H1 (cell line): ENCODE measurements at regions not wholly inside any gene's neighbourhood (a gene's known extent, or its start where the extent isn't known, plus 50 kb on each side); places are given as distances from the start of the nearest gene placed in this dataset.

Experiments
- CTCF ChIA-PET: fragments of 300-600 bp; sonication (Branson Sonifier 250); formaldehyde crosslinking; loops from one replicate; lab custom pipeline; 2021; ENCODE audit not compliant: partially characterized antibody; lab: Charles Lee
- POLR2A ChIA-PET: fragments of 300-600 bp; sonication (Branson Sonifier 250); formaldehyde crosslinking; loops from one replicate; lab custom pipeline; 2021; ENCODE audit warnings: inconsistent platforms; ENCODE audit not compliant: partially characterized antibody; lab: Charles Lee
- DNase-seq, 2 experiments: peaks; one replicate each; pipeline versions ENCODE4 v3.0.0 to v3.0.0-alpha.2; 2010 to 2022; ENCODE audit warnings: low spot score in 2 of 2, low read depth in 1 of 2, mixed read lengths in 1 of 2
- FAIRE-seq: peaks from 2 replicates; lab custom pipeline; 2011; peaks lifted over from hg19 to GRCh38; lab: Jason Lieb, UNC
- H2AFZ ChIP-seq: 2 replicates; pipeline ENCODE4 v1.8.1; 2012; ENCODE audit warnings: low read length, inconsistent platforms
- H2AK5ac ChIP-seq: 2 replicates; pipeline ENCODE4 v1.6.1; 2013; ENCODE audit warnings: low read depth, low read length
- H2BK120ac ChIP-seq: replicated peaks from 2 replicates; pipeline ENCODE3; 2013; ENCODE audit warnings: low read depth, low read length, inconsistent platforms
- H2BK12ac ChIP-seq: 2 replicates; pipeline ENCODE4 v1.6.1; 2013; ENCODE audit warnings: low read depth, low read length
- H2BK15ac ChIP-seq: 2 replicates; pipeline ENCODE4 v1.6.1; 2013; ENCODE audit warnings: low read length
- H2BK20ac ChIP-seq: 2 replicates; pipeline ENCODE4 v1.6.1; 2013; ENCODE audit warnings: low read length
- H2BK5ac ChIP-seq: 2 replicates; pipeline ENCODE4 v1.6.1; 2013; ENCODE audit warnings: low read depth, low read length
- H3K14ac ChIP-seq: 2 replicates; pipeline ENCODE4 v1.6.1; 2013; ENCODE audit warnings: inconsistent platforms; ENCODE audit not compliant: insufficient read length
- H3K18ac ChIP-seq: 2 replicates; pipeline ENCODE4 v1.6.1; 2013; ENCODE audit warnings: low read length; ENCODE audit errors: extremely low read depth
- H3K23ac ChIP-seq: 2 replicates; pipeline ENCODE4 v1.6.1; 2013; ENCODE audit warnings: inconsistent platforms; ENCODE audit not compliant: insufficient read length
- H3K23me2 ChIP-seq: 2 replicates; pipeline ENCODE4 v1.6.1; 2013; ENCODE audit warnings: low read depth, low read length
- H3K27ac ChIP-seq: 2 replicates; pipeline ENCODE4 v1.6.1; 2011; ENCODE audit warnings: low read depth, low read length, inconsistent platforms
- H3K27me3 ChIP-seq, 4 experiments: replicated peaks in 1 of 4; 1 replicate in 1 of 4; 2 replicates in 3 of 4; pipeline versions ENCODE4 v1.6.1 to v1.8.1; 2011 to 2013; ENCODE audit warnings: low read length in 3 of 4, mild to moderate bottlenecking in 3 of 4, inconsistent platforms in 2 of 4, mixed read lengths in 2 of 4, moderate library complexity in 1 of 4; ENCODE audit not compliant: control insufficient read depth in 3 of 4, insufficient read depth in 3 of 4; ENCODE audit errors: extremely low read depth in 1 of 4
- H3K36me3 ChIP-seq, 4 experiments: 2 replicates each; pipeline versions ENCODE4 v1.6.1 to v1.8.1; 2011 to 2013; ENCODE audit warnings: mild to moderate bottlenecking in 4 of 4, low read length in 3 of 4, moderate library complexity in 2 of 4, control low read depth in 1 of 4, inconsistent platforms in 1 of 4; ENCODE audit not compliant: insufficient read depth in 4 of 4, control insufficient read depth in 2 of 4
- H3K4ac ChIP-seq: replicated peaks from 2 replicates; pipeline ENCODE3; 2013; ENCODE audit warnings: low read length, low read depth, mixed read lengths, inconsistent platforms; ENCODE audit not compliant: insufficient read length
- H3K4me1 ChIP-seq, 4 experiments: replicated peaks in 1 of 4; 1 replicate in 1 of 4; 2 replicates in 3 of 4; pipeline versions ENCODE4 v1.6.1 to v1.8.1; 2011 to 2013; ENCODE audit warnings: low read length in 3 of 4, inconsistent platforms in 2 of 4, mixed read lengths in 1 of 4; ENCODE audit not compliant: insufficient read depth in 4 of 4, control insufficient read depth in 3 of 4
- H3K4me2 ChIP-seq, 2 experiments: 2 replicates each; pipeline versions ENCODE4 v1.6.1 to v1.8.1; 2011 to 2013; ENCODE audit warnings: low read depth in 2 of 2, low read length in 2 of 2, control low read depth in 1 of 2, inconsistent platforms in 1 of 2, mild to moderate bottlenecking in 1 of 2; ENCODE audit not compliant: insufficient read depth in 1 of 2
- H3K4me3 ChIP-seq, 4 experiments: fragments of 200-600, 300-600 bp in 1 of 4; sonication (generic), shearing (Covaris generic), sonication (Bioruptor Twin) in 1 of 4; 2 replicates each; pipeline versions ENCODE4 v1.5.1 to v1.8.1; 2011 to 2016; ENCODE audit warnings: low read length in 4 of 4, low read depth in 3 of 4, control low read depth in 2 of 4, inconsistent platforms in 2 of 4, mild to moderate bottlenecking in 2 of 4, mixed read lengths in 1 of 4, moderate library complexity in 1 of 4; ENCODE audit not compliant: insufficient read depth in 2 of 4; ENCODE audit errors: extremely low read depth in 1 of 4
- H3K56ac ChIP-seq: replicated peaks from 2 replicates; pipeline ENCODE3; 2013; ENCODE audit warnings: low read depth, mild to moderate bottlenecking, mixed read lengths, low read length, inconsistent platforms; ENCODE audit not compliant: insufficient read length
- H3K79me1 ChIP-seq: 2 replicates; pipeline ENCODE4 v1.6.1; 2013; ENCODE audit warnings: low read depth, low read length, control low read depth
- H3K79me2 ChIP-seq, 2 experiments: 2 replicates each; pipeline versions ENCODE4 v1.6.1 to v1.8.1; 2012 to 2013; ENCODE audit warnings: low read length in 2 of 2, mild to moderate bottlenecking in 2 of 2, inconsistent platforms in 1 of 2; ENCODE audit not compliant: insufficient read depth in 2 of 2, control insufficient read depth in 1 of 2
- H3K9ac ChIP-seq, 4 experiments: replicated peaks in 1 of 4; 1 replicate in 1 of 4; 2 replicates in 3 of 4; pipeline versions ENCODE4 v1.6.1 to v1.8.1; 2011 to 2013; ENCODE audit warnings: low read depth in 3 of 4, low read length in 3 of 4, control low read depth in 2 of 4, mild to moderate bottlenecking in 2 of 4, moderate library complexity in 2 of 4, inconsistent platforms in 1 of 4; ENCODE audit errors: extremely low read depth in 1 of 4
- H3K9me3 ChIP-seq, 2 experiments: 2 replicates each; pipeline versions ENCODE4 v1.6.1 to v1.8.1; 2012 to 2013; ENCODE audit warnings: mild to moderate bottlenecking in 2 of 2, moderate library complexity in 2 of 2, control low read depth in 1 of 2, inconsistent platforms in 1 of 2, low read depth in 1 of 2, low read length in 1 of 2, mixed read lengths in 1 of 2; ENCODE audit not compliant: insufficient read depth in 2 of 2
- H4K20me1 ChIP-seq, 2 experiments: replicated peaks in 1 of 2; 2 replicates each; pipeline versions ENCODE3 to v1.8.1; 2011 to 2013; ENCODE audit warnings: inconsistent platforms in 2 of 2, low read length in 2 of 2, mild to moderate bottlenecking in 1 of 2; ENCODE audit not compliant: insufficient read depth in 2 of 2, control insufficient read depth in 1 of 2
- H4K5ac ChIP-seq: 2 replicates; pipeline ENCODE4 v1.6.1; 2013; ENCODE audit warnings: low read length, low read depth, mixed read lengths, inconsistent platforms; ENCODE audit not compliant: insufficient read length
- H4K8ac ChIP-seq: 2 replicates; pipeline ENCODE4 v1.8.0; 2013; ENCODE audit warnings: mild to moderate bottlenecking, moderate library complexity, low read length, inconsistent platforms; ENCODE audit not compliant: insufficient read depth; ENCODE audit errors: extremely low read depth
- H4K91ac ChIP-seq: replicated peaks from 2 replicates; pipeline ENCODE3; 2013; ENCODE audit warnings: low read length, mixed read lengths, inconsistent platforms; ENCODE audit not compliant: insufficient read length
- WGBS, 2 experiments: shearing (Covaris generic) in 1 of 2; methylation state at CpG; one replicate each; pipeline versions ENCODE4 v1.1.6 to v1.1.7; 2013 to 2015; ENCODE audit warnings: low lambda C conversion rate in 2 of 2, mixed read lengths in 2 of 2, inconsistent platforms in 1 of 2, low coverage in 1 of 2, missing lambda C conversion rate in 1 of 2; ENCODE audit not compliant: insufficient replicate concordance in 2 of 2, insufficient coverage in 1 of 2, insufficient read length in 1 of 2; ENCODE audit errors: extremely low coverage in 1 of 2, missing lambda C conversion rate in 1 of 2; 5-methylcytosine and 5-hydroxymethylcytosine counted together
- TF ChIP-seq, protein P1 (sequence below): fragments of 300-600 bp; sonication (generic); IDR thresholded peaks from 2 replicates; pipeline ENCODE4 v1.7.1; 2012; ENCODE audit warnings: low read length, moderate library complexity, mild to moderate bottlenecking, inconsistent platforms; ENCODE audit not compliant: insufficient replicate concordance

DNA sequence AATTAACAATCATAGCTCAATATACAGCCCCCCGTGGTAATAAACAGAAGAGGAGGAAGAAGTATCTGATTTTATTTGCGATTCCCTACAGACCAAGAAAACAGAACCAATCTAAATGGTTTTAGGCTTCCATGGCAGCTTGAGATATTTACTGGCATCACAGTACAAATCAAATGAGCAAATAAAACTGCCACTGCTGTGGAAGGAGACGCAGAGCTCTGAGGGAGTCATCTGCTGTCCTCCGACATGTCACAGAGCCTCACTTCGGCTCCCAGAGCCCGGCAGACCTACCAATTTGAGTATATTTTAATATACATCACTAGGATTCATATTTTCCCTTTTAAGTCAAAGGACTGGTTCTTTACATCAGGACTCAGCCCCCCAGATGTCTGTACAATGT is 145.2 kb upstream of the KCNQ5 start:
- Histone ChIP-seq H3K18ac (no peak overlapping the region), H3K23ac (no peak overlapping the region), H2BK20ac (no peak overlapping the region), H3K36me3 (no peaks in the 10 kb centered on the region), H3K79me1 (no peaks in the 10 kb centered on the region), H2AFZ (no peak overlapping the region), H2BK5ac (no peak overlapping the region), H3K4me1 (no peaks in the 10 kb centered on the region), H3K4ac (no peak overlapping the region), H4K20me1 (no peaks in the 10 kb centered on the region), H3K4me3 (no peak overlapping the region), H4K5ac (no peak overlapping the region), H3K4me2 (no peak overlapping the region), H3K9ac (no peak overlapping the region), H2BK15ac (no peak overlapping the region), H3K56ac (no peak overlapping the region), H4K91ac (no peak overlapping the region), H2AK5ac (no peak overlapping the region), H4K8ac (no peak overlapping the region), H3K9me3 (no peaks in the 10 kb centered on the region), H3K27ac (no peak overlapping the region), H3K23me2 (no peaks in the 10 kb centered on the region), H3K14ac (no peak overlapping the region), H3K79me2 (no peaks in the 10 kb centered on the region), H2BK12ac (no peak overlapping the region), H3K27me3 (no peaks in the 10 kb centered on the region), H2BK120ac (no peak overlapping the region)
- DNase-seq (no peak), FAIRE-seq (no peak)
- CTCF ChIA-PET = interaction anchor here (0.6 to 2.4 kb wide), 4 partner anchors 21 to 104 kb away, joined by 3 to 7 read pairs (median 3); no protein-coding TSS in a partner anchor
- 91% methylated on average over 6 of the region's 6 CpGs; no CpG with 5 or more reads in 1 of the 2 experiments for WGBS, 2 experiments
- POLR2A ChIA-PET = no interaction called here
- TF ChIP-seq, protein P1, sequence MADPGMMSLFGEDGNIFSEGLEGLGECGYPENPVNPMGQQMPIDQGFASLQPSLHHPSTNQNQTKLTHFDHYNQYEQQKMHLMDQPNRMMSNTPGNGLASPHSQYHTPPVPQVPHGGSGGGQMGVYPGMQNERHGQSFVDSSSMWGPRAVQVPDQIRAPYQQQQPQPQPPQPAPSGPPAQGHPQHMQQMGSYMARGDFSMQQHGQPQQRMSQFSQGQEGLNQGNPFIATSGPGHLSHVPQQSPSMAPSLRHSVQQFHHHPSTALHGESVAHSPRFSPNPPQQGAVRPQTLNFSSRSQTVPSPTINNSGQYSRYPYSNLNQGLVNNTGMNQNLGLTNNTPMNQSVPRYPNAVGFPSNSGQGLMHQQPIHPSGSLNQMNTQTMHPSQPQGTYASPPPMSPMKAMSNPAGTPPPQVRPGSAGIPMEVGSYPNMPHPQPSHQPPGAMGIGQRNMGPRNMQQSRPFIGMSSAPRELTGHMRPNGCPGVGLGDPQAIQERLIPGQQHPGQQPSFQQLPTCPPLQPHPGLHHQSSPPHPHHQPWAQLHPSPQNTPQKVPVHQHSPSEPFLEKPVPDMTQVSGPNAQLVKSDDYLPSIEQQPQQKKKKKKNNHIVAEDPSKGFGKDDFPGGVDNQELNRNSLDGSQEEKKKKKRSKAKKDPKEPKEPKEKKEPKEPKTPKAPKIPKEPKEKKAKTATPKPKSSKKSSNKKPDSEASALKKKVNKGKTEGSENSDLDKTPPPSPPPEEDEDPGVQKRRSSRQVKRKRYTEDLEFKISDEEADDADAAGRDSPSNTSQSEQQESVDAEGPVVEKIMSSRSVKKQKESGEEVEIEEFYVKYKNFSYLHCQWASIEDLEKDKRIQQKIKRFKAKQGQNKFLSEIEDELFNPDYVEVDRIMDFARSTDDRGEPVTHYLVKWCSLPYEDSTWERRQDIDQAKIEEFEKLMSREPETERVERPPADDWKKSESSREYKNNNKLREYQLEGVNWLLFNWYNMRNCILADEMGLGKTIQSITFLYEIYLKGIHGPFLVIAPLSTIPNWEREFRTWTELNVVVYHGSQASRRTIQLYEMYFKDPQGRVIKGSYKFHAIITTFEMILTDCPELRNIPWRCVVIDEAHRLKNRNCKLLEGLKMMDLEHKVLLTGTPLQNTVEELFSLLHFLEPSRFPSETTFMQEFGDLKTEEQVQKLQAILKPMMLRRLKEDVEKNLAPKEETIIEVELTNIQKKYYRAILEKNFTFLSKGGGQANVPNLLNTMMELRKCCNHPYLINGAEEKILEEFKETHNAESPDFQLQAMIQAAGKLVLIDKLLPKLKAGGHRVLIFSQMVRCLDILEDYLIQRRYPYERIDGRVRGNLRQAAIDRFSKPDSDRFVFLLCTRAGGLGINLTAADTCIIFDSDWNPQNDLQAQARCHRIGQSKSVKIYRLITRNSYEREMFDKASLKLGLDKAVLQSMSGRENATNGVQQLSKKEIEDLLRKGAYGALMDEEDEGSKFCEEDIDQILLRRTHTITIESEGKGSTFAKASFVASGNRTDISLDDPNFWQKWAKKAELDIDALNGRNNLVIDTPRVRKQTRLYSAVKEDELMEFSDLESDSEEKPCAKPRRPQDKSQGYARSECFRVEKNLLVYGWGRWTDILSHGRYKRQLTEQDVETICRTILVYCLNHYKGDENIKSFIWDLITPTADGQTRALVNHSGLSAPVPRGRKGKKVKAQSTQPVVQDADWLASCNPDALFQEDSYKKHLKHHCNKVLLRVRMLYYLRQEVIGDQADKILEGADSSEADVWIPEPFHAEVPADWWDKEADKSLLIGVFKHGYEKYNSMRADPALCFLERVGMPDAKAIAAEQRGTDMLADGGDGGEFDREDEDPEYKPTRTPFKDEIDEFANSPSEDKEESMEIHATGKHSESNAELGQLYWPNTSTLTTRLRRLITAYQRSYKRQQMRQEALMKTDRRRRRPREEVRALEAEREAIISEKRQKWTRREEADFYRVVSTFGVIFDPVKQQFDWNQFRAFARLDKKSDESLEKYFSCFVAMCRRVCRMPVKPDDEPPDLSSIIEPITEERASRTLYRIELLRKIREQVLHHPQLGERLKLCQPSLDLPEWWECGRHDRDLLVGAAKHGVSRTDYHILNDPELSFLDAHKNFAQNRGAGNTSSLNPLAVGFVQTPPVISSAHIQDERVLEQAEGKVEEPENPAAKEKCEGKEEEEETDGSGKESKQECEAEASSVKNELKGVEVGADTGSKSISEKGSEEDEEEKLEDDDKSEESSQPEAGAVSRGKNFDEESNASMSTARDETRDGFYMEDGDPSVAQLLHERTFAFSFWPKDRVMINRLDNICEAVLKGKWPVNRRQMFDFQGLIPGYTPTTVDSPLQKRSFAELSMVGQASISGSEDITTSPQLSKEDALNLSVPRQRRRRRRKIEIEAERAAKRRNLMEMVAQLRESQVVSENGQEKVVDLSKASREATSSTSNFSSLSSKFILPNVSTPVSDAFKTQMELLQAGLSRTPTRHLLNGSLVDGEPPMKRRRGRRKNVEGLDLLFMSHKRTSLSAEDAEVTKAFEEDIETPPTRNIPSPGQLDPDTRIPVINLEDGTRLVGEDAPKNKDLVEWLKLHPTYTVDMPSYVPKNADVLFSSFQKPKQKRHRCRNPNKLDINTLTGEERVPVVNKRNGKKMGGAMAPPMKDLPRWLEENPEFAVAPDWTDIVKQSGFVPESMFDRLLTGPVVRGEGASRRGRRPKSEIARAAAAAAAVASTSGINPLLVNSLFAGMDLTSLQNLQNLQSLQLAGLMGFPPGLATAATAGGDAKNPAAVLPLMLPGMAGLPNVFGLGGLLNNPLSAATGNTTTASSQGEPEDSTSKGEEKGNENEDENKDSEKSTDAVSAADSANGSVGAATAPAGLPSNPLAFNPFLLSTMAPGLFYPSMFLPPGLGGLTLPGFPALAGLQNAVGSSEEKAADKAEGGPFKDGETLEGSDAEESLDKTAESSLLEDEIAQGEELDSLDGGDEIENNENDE = no peak
